HG02763 (cell line): ENCODE measurements at regions not wholly inside any gene's neighbourhood (a gene's known extent, or its start where the extent isn't known, plus 50 kb on each side); places are given as distances from the start of the nearest gene placed in this dataset.
"Not testable (repeated sequence)": the region's sequence is repeated elsewhere in the genome, so short reads cannot be mapped to it uniquely, and the experiment has no call there.

Experiments
- ATAC-seq: cut with Tn5 transposase; IDR thresholded peaks from one replicate; pipeline ENCODE4 v1.9.1; 2021; ENCODE audit warnings: mild to moderate bottlenecking, moderate library complexity; ENCODE audit not compliant: unreplicated experiment

- no peak for ATAC-seq
These were observed 522.4 kb upstream of the NAALADL2 start for GRCh38 chr3:174336784-174337183.

- no peak for ATAC-seq
These were observed 521.9 kb upstream of the NAALADL2 start for GRCh38 chr3:174337227-174337626.

- ATAC-seq, result no peak
These were observed 518.2 kb upstream of the NAALADL2 start for GRCh38 chr3:174340624-174341587.

GRCh38 chr3:174342171-174342570, 517.0 kb upstream of the NAALADL2 start:
- no peak for ATAC-seq

- ATAC-seq, result no peak
These were observed 516.1 kb upstream of the NAALADL2 start for GRCh38 chr3:174342941-174343501.

GRCh38 chr3:174346141-174346540, 513.0 kb upstream of the NAALADL2 start:
- no peak for ATAC-seq

GRCh38 chr3:174346571-174346970, 512.6 kb upstream of the NAALADL2 start:
- ATAC-seq, result no peak

GRCh38 chr3:174347474-174348138, 511.5 kb upstream of the NAALADL2 start:
- no peak for ATAC-seq

GRCh38 chr3:174352227-174352626, 506.9 kb upstream of the NAALADL2 start:
- no peak for ATAC-seq

GRCh38 chr3:174355505-174355904, 503.6 kb upstream of the NAALADL2 start:
- ATAC-seq, result no peak

- no peak for ATAC-seq
These were observed 502.5 kb upstream of the NAALADL2 start for GRCh38 chr3:174356596-174356995.

GRCh38 chr3:174358252-174358651, 500.9 kb upstream of the NAALADL2 start:
- ATAC-seq, result no peak

GRCh38 chr3:174362556-174362955, 496.6 kb upstream of the NAALADL2 start:
- ATAC-seq, result no peak

- no peak for ATAC-seq
These were observed 495.9 kb upstream of the NAALADL2 start for GRCh38 chr3:174363256-174363655.

- no peak for ATAC-seq
These were observed 493.3 kb upstream of the NAALADL2 start for GRCh38 chr3:174365796-174366195.

GRCh38 chr3:174366904-174367303, 492.2 kb upstream of the NAALADL2 start:
- not testable (repeated sequence) for ATAC-seq

GRCh38 chr3:174376346-174376745, 482.8 kb upstream of the NAALADL2 start:
- no peak for ATAC-seq

GRCh38 chr3:174377096-174377495, 482.0 kb upstream of the NAALADL2 start:
- no peak for ATAC-seq

GRCh38 chr3:174377684-174378083, 481.4 kb upstream of the NAALADL2 start:
- ATAC-seq, result no peak

GRCh38 chr3:174382878-174383277, 476.3 kb upstream of the NAALADL2 start:
- ATAC-seq, result no peak

- no peak for ATAC-seq
These were observed 471.4 kb upstream of the NAALADL2 start for GRCh38 chr3:174387736-174388135.

- ATAC-seq, result no peak
These were observed 461.3 kb upstream of the NAALADL2 start for GRCh38 chr3:174397848-174398247.
